Activated CD4-positive, alpha-beta T cell treated with anti-CD3 and anti-CD28 coated beads for 36 hours (primary cell): ENCODE measurements at regions not wholly inside any gene's neighbourhood (a gene's known extent, or its start where the extent isn't known, plus 50 kb on each side); places are given as distances from the start of the nearest gene placed in this dataset.

Source experiments
- ATAC-seq: fragments of 200-7000 bp; cut with Tn5 transposase; one replicate; pipeline ENCODE4 v1.10.0; 2021; ENCODE audit warnings: mild to moderate bottlenecking, moderate library complexity
- CTCF ChIA-PET: fragments of 350-600 bp; sonication (Branson Sonifier 250); formaldehyde crosslinking; loops from one replicate; lab custom pipeline; 2021; ENCODE audit warnings: antibody characterized with exemption; lab: Charles Lee
- POLR2A ChIA-PET: fragments of 350-600 bp; sonication (Branson Sonifier 250); formaldehyde crosslinking; loops from one replicate; lab custom pipeline; 2021; ENCODE audit warnings: antibody characterized with exemption, inconsistent platforms; lab: Charles Lee
- DNase-seq: peaks from one replicate; pipeline ENCODE4 v3.0.0-alpha.2; 2020
- H3K27ac Mint-ChIP-seq: one replicate; pipeline ENCODE4 v1.8.0; 2021; ENCODE audit warnings: mixed read lengths
- H3K27me3 Mint-ChIP-seq: one replicate; pipeline ENCODE4 v1.8.0; 2021; ENCODE audit warnings: mixed read lengths
- H3K36me3 Mint-ChIP-seq: one replicate; pipeline ENCODE4 v1.8.0; 2021; ENCODE audit warnings: low read depth, mixed read lengths
- H3K4me1 Mint-ChIP-seq: one replicate; pipeline ENCODE4 v1.8.0; 2021; ENCODE audit warnings: mixed read lengths
- H3K4me3 Mint-ChIP-seq: one replicate; pipeline ENCODE4 v1.8.0; 2021; ENCODE audit warnings: mild to moderate bottlenecking, moderate library complexity, mixed read lengths
- H3K9me3 Mint-ChIP-seq: one replicate; pipeline ENCODE4 v1.8.0; 2021; ENCODE audit warnings: low read depth, mixed read lengths
- intact Hi-C, 2 experiments: fragments of 100-400 bp; cut with DNase I in 1 of 2; cut with micrococcal nuclease in 1 of 2; formaldehyde crosslinking; loops; one replicate each; pipeline versions ENCODE4 v1.14.2 to v1.15.1; 2022 to 2024; cut with DNase I, micrococcal nuclease

DNA sequence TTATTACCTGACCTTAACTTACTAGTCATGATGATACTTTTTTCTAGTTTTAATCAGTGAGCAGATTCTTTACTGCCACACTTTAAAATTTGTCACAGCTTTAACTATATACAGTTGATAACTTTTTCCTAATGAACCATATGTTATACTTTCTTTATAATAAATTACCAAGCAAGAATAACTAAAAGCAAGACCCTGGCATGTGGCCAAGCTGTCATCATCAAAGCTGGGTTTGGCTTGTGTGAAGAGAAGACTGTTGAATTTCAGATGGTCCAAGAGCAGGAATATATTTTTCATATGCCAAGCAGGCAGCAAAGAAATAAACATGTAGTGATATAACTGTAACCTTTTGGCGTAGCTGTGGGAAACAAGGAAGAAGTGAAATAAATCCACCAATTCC, 93.5 kb downstream of the PUS7L start:
- Mint-ChIP-seq H3K4me3 (no peak overlapping the region), H3K9me3 (no peaks in the 10 kb centered on the region), H3K4me1 (no peaks in the 10 kb centered on the region), H3K27ac (no peak overlapping the region), H3K27me3 (peaks cover 15% of the 10 kb centered on the region), H3K36me3 (no peaks in the 10 kb centered on the region)
- DNase-seq (no peak), ATAC-seq (no peak)
- ChIA-PET CTCF (interaction anchor here (1.6 kb wide), 1 partner anchor 13 kb away, joined by 3 read pairs; no protein-coding TSS in a partner anchor), POLR2A (no interaction called here)
- intact Hi-C loops = no loop called here

DNA sequence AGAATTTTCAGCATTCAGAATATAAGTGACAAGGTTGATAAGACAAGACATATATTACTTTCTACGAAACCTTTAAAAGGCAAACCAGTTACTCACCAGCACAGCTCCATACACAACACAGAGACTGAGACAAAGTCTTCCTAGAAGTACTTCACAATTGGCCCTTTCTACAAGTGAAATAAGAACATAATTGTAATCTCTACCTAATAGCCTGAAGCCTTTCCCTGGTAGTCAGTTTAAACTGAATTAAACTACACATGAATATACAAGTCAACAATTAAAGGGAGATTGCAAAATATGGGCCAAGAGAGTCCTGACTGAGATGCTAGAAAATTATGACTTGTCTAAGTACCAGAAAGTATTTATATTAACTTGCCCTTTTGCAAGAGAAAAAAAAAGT, 95.9 kb downstream of the PUS7L start:
- ChIA-PET CTCF (no interaction called here), POLR2A (no interaction called here)
- Mint-ChIP-seq H3K9me3 (no peaks in the 10 kb centered on the region), H3K4me1 (no peaks in the 10 kb centered on the region), H3K27ac (no peak overlapping the region), H3K27me3 (peaks cover 14% of the 10 kb centered on the region), H3K4me3 (no peak overlapping the region), H3K36me3 (no peaks in the 10 kb centered on the region)
- DNase-seq (no peak), ATAC-seq (no peak)
- intact Hi-C loops = no loop called here

DNA sequence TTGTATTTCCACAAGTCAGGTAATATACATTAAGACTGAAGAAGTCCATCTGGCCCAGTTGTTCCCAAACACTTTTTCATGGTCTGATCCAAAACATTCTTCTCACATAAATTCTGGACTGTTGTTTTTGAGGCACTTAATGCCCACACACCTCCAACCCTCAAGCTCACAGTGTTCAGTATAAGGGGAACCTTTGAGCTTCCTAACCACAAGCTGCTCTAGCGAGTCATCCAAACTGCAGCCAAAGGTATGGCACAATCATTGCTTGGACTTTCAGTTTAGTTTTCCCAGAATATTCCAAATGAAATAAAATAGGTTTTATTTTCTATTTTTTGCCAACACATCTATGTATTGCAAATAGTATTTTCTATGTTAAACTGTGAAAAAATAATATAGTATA, 103.0 kb downstream of the PUS7L start:
- CTCF ChIA-PET = no interaction called here

DNA sequence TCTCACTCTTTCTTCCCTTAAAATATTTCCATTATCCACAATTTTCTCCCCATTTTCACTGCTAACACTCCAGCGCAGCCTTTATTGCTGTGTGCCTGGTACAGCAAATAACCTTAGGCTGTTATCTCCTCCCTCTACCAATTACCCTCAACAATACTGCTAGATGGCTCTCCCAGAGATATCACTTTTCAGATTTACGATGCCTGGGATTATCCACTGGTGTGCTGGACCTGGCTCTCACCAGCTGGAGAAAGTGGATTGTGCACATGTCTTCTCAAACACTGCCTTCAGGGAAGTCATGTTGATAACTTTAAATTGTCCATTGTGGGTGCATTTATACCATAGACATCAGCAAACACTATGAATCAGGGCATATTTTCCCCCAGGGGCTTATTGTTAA, 101.9 kb upstream of the ADAMTS20 start:
- H3K36me3 Mint-ChIP-seq = no peaks in the 10 kb centered on the region
- intact Hi-C loops = no loop called here
- POLR2A ChIA-PET = no interaction called here

More for the DNA sequence above, 103.0 kb downstream of the PUS7L start:
- H3K27ac Mint-ChIP-seq = no peak overlapping the region
- intact Hi-C loops = no loop called here
- ATAC-seq (no peak), DNase-seq (no peak)
- H3K27me3 Mint-ChIP-seq = peaks cover 6% of the 10 kb centered on the region
- no peaks in the 10 kb centered on the region for H3K4me1 Mint-ChIP-seq
- POLR2A ChIA-PET = no interaction called here
- H3K9me3 Mint-ChIP-seq = no peaks in the 10 kb centered on the region
- H3K4me3 Mint-ChIP-seq = no peak overlapping the region
- H3K36me3 Mint-ChIP-seq = no peaks in the 10 kb centered on the region

DNA sequence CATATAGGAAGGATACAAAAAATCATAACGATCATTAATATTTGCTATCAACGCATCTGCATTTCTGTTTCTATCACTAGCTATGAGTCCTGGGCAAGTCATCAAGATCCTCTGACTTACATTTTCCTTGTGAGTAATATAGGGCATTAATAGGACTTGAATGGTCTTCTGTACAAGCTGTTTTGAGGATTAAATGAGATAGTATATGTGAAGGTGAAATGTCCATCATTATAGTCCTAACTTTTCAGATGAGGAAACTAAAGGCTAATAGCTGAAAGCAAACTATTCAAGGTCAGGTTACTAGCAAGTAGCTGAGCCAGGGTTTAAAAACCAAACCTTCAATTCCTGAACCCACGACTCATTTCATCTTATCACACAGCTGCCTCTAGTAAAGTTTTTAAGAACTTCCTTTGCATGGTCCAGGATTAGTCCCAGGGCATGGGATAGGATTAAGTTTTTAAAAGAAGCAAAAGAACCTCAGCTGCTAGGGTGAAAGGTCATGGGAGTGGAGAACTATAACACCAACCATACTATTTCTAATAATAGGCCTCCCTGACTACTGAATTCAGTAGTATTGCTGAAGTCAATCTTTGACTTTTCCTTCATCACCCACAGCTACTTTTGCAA, 101.4 kb upstream of the ADAMTS20 start:
- peaks cover 10% of the 10 kb centered on the region for H3K27me3 Mint-ChIP-seq
- no peaks in the 10 kb centered on the region for H3K36me3 Mint-ChIP-seq
- H3K4me3 Mint-ChIP-seq = no peak overlapping the region
- no peaks in the 10 kb centered on the region for H3K4me1 Mint-ChIP-seq
- ATAC-seq (no peak), DNase-seq (no peak)
- ChIA-PET CTCF (interaction anchor here (1.0 kb wide), 1 partner anchor 19 kb away, joined by 3 read pairs; no protein-coding TSS in a partner anchor), POLR2A (no interaction called here)
- no peak overlapping the region for H3K27ac Mint-ChIP-seq
- no peaks in the 10 kb centered on the region for H3K9me3 Mint-ChIP-seq
- intact Hi-C loops = no loop called here

More for the DNA sequence above, 101.9 kb upstream of the ADAMTS20 start:
- Mint-ChIP-seq H3K4me1 (no peaks in the 10 kb centered on the region), H3K9me3 (no peaks in the 10 kb centered on the region), H3K27ac (no peak overlapping the region), H3K27me3 (peaks cover 10% of the 10 kb centered on the region), H3K4me3 (no peak overlapping the region)
- DNase-seq (no peak), ATAC-seq (no peak)
- CTCF ChIA-PET = no interaction called here

DNA sequence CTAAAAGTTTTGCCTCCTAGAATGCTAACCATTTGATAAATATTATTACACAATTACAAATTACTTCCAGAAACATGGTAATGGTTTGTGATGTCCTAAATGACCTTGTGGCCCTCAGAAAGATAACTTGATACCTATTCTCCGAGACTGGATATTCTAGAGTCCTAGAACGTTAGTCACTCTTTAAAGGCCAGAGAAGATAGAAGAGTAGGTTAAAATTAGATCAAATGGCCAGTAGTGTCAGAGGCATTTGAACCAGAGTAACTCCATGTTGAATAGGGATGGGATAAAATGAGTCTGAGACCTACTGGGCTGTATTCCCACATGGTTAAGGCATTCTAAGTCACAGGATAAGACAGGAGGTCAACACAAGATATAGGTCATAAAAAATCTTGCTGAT, 96.6 kb upstream of the ADAMTS20 start:
- DNase-seq = no peak
- intact Hi-C loops = no loop called here
- ATAC-seq = no peak
- Mint-ChIP-seq H3K27ac (no peak overlapping the region), H3K27me3 (peaks cover 10% of the 10 kb centered on the region), H3K36me3 (no peaks in the 10 kb centered on the region), H3K9me3 (no peaks in the 10 kb centered on the region), H3K4me3 (no peak overlapping the region), H3K4me1 (no peaks in the 10 kb centered on the region)
- ChIA-PET CTCF (no interaction called here), POLR2A (no interaction called here)

DNA sequence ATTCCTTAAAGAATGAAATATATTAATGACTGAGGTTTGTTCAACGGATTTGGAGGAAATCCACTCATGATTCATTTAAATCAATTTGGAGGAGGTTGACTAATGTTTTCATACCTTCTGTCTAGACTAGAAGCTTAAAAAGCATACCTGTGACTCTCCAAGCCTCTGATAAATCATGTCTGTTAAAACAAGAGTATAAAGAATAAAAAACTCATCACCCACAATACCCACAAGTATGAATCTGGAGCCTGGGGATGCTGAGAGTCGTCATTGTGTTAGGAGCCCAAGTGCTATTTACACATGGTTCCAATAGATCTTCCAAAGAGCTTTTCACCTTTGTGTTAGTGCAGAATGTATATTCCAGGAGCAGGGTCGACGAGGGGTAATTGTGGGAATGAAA, 86.8 kb upstream of the ADAMTS20 start:
- no peaks in the 10 kb centered on the region for H3K4me1 Mint-ChIP-seq
- ATAC-seq (no peak), DNase-seq (no peak)
- intact Hi-C loops = no loop called here
- H3K9me3 Mint-ChIP-seq = no peaks in the 10 kb centered on the region
- H3K27ac Mint-ChIP-seq = no peak overlapping the region
- ChIA-PET CTCF (no interaction called here), POLR2A (no interaction called here)
- H3K27me3 Mint-ChIP-seq = peaks cover 8% of the 10 kb centered on the region
- H3K4me3 Mint-ChIP-seq = no peak overlapping the region
- H3K36me3 Mint-ChIP-seq = no peaks in the 10 kb centered on the region

DNA sequence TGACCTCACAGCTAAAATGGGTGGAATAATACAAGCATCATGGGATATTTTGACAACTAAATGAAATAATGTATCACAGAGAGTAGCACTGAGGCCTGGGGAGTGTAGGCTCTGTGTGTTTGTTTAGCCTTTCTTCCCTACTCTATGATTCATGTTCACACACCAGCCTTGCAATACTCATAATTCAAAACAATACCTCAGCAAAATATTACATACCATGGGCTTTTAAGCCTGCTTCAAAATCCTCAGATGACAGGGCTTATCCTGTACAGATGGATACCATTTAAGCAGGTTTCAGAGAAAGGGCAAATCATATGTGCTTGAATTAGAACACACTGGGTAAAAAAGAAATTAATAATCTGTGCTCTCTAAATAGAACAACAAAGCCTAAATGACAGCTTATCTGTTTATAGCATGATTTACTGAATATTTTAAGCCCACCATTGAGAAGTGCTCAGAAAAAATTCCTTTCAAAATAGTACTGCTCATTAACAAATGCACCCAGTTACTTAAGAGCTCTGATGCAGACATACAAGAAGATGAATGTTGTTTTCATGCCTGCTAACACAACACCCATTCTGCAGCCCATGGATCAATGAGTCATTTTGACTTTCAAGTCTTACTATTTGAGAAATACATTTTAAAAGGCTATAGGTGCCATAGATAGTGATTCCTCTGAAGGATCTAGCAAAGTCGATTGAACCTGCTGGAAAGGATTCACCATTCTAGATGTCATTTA, 84.9 kb upstream of the ADAMTS20 start:
- H3K9me3 Mint-ChIP-seq = no peaks in the 10 kb centered on the region
- H3K4me1 Mint-ChIP-seq = no peaks in the 10 kb centered on the region
- ATAC-seq (no peak), DNase-seq (no peak)
- no peak overlapping the region for H3K27ac Mint-ChIP-seq
- H3K4me3 Mint-ChIP-seq = no peak overlapping the region
- ChIA-PET POLR2A (no interaction called here), CTCF (no interaction called here)
- H3K27me3 Mint-ChIP-seq = peaks cover 12% of the 10 kb centered on the region
- no peaks in the 10 kb centered on the region for H3K36me3 Mint-ChIP-seq
- intact Hi-C loops = no loop called here

DNA sequence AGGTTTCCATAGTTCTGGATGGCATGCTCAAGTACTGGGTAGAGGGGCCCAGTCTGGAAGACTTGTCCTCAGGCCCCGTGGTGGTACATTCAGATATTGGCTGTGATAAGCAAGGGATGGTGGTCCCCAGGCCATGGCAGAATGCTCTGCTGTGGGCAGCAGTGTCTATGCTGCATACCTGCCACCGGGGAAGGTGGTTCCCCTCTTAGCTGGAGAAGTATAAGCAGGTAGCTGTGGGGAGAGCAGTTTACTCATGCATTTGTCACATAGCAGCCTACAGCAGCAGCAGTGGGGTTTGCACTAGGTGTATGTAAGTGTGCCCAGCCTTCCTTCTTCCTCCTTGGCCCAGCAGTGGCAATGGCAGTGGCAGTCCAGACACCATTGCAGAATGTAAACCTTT, 69.3 kb upstream of the ADAMTS20 start:
- ATAC-seq (no peak), DNase-seq (no peak)
- Mint-ChIP-seq H3K4me1 (no peaks in the 10 kb centered on the region), H3K36me3 (no peaks in the 10 kb centered on the region), H3K27ac (no peak overlapping the region), H3K4me3 (no peak overlapping the region), H3K27me3 (peaks cover 3% of the 10 kb centered on the region), H3K9me3 (no peaks in the 10 kb centered on the region)
- intact Hi-C loops = no loop called here
- ChIA-PET POLR2A (interaction anchor here (0.8 kb wide), 1 partner anchor 556 kb away, joined by 7 read pairs; no protein-coding TSS in a partner anchor), CTCF (no interaction called here)

DNA sequence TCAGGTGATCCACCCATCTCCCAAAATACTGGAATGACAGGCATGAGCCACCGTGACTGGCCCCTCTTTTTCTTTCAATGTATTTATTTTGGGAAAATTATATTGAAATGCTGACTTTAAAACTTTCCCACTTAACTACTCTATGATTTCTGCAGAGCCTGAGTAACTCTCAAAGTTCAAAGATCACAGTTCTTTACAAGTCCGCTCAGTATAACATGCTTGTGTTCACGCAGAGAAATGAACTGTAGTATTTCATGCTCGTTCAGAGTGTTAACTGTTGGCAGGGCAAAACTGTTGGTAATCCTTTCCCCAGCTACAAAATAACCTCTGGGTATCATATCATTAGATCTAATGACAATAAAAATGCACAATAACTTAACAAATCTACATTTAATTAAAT, 50.7 kb upstream of the ADAMTS20 start:
- no peak for ATAC-seq
- H3K9me3 Mint-ChIP-seq = no peaks in the 10 kb centered on the region
- intact Hi-C loops = no loop called here
- no peak overlapping the region for H3K4me3 Mint-ChIP-seq
- ChIA-PET POLR2A (no interaction called here), CTCF (no interaction called here)
- DNase-seq = no peak
- no peaks in the 10 kb centered on the region for H3K36me3 Mint-ChIP-seq
- H3K4me1 Mint-ChIP-seq = no peaks in the 10 kb centered on the region
- H3K27ac Mint-ChIP-seq = no peak overlapping the region
- no peaks in the 10 kb centered on the region for H3K27me3 Mint-ChIP-seq
